ENCODE measurements at regions not wholly inside any gene's neighbourhood (a gene's known extent, or its start where the extent isn't known, plus 50 kb on each side); places are given as distances from the start of the nearest gene placed in this dataset.

- no CpG with 5 or more reads among the region's 1 CpG for WGBS (ENCODE audit: extremely low coverage, insufficient read length, low lambda C conversion rate)
- Histone ChIP-seq H2BK5ac (ENCODE audit: insufficient read length, low read length) (no peak overlapping the region), H3K79me1 (ENCODE audit: insufficient read depth, low read depth, low read length, poor library complexity, severe bottlenecking) (no peaks in the 10 kb centered on the region), H3K56ac (ENCODE audit: insufficient read length, low read depth, low read length) (no peak overlapping the region), H3K4me1 (ENCODE audit: insufficient read depth, low read length) (no peaks in the 10 kb centered on the region), H3T11ph (ENCODE audit: low read length) (no peak overlapping the region), H2BK15ac (ENCODE audit: low read depth, low read length) (no peak overlapping the region), H3K4me2 (ENCODE audit: insufficient read depth, insufficient read length, low read length) (no peak overlapping the region), H4K8ac (replicated peaks; ENCODE audit: insufficient read length, low read depth, low read length) (no peak overlapping the region), H4K5ac (ENCODE audit: insufficient read length, low read depth, low read length) (no peak overlapping the region), H3K23me2 (ENCODE audit: insufficient read length, low read depth, low read length, poor library complexity, severe bottlenecking) (no peaks in the 10 kb centered on the region), H2BK20ac (ENCODE audit: low read depth, low read length, poor library complexity, severe bottlenecking) (no peak overlapping the region), H3K27ac (ENCODE audit: insufficient read length, low read depth, low read length) (no peak overlapping the region), H3K9ac (ENCODE audit: extremely low read depth, insufficient read length, low read length) (no peak overlapping the region), H2AFZ (ENCODE audit: low read length) (no peak overlapping the region), H4K91ac (ENCODE audit: insufficient read length, low read depth, low read length) (no peak overlapping the region), H3K79me2 (ENCODE audit: insufficient read depth, low read length) (no peaks in the 10 kb centered on the region), H3K4ac (ENCODE audit: low read depth, low read length) (no peak overlapping the region), H4K20me1 (ENCODE audit: control insufficient read depth, insufficient read depth, insufficient read length) (no peaks in the 10 kb centered on the region), H3K18ac (ENCODE audit: insufficient read length, low read depth, low read length) (no peak overlapping the region), H3K9me3 (ENCODE audit: control insufficient read depth, low read depth, low read length) (peaks cover 12% of the 10 kb centered on the region), H3K23ac (ENCODE audit: insufficient read length, low read depth, low read length) (no peak overlapping the region), H2BK120ac (ENCODE audit: low read depth, low read length, poor library complexity, severe bottlenecking) (no peak overlapping the region), H2BK12ac (ENCODE audit: insufficient read length, low read depth, low read length) (no peak overlapping the region), H2AK5ac (ENCODE audit: insufficient read length, low read length) (no peak overlapping the region), H3K27me3 (ENCODE audit: insufficient read depth, low read length) (no peaks in the 10 kb centered on the region), H3K14ac (ENCODE audit: insufficient read depth, low read length) (no peak overlapping the region)
- Mint-ChIP-seq H3K27me3 (ENCODE audit: low read depth) (no peaks in the 10 kb centered on the region), H3K4me3 (no peak overlapping the region), H3K36me3 (ENCODE audit: insufficient read depth in 1 of 3, low read depth in 3 of 3) (peaks cover 0 to 32% (median 0%) of the 10 kb centered on the region in 3 experiments; a peak in 3 of 7 replicates), H3K4me1 (no peaks in the 10 kb centered on the region), H3K9me3 (peaks cover 7 to 84% of the 10 kb centered on the region in 2 experiments; a peak in 3 of 5 replicates), H3K27ac (no peak overlapping the region)
- no peak for TF ChIP-seq CTCF (conservative IDR thresholded peaks at IDR 0.05)
- DNase-seq, result no peak
These were observed 153.5 kb downstream of the DHRS2 start for GRCh38 chr14:23789696-23790095.
